ENCODE measurements at regions not wholly inside any gene's neighbourhood (a gene's known extent, or its start where the extent isn't known, plus 50 kb on each side); places are given as distances from the start of the nearest gene placed in this dataset.

DNA sequence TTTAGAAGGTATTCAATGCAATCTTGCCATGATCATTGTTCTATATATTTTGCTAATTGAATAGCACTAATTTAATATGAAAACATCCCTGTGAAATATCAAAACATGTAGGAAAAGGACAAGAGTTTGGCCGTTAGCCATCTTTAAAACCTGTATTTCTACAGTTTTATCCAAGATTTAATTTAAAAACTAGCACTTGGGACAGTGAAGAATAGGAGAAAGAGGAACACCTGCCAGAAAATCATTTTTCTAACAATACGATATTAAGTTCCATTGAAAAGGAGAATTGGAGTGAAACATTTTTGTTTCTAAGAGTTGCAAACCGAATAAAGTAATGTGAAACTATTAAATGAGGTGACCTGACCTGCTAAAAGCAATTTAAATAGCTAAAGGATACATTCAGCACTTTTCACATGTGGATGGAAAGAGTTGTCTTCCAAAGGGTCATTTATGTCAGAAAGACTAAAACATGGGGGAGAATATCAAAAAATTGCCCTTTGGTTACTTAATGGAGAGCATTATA lies 1673.6 kb upstream of the MIR17HG start:
- TF ChIP-seq YY1 (IDR thresholded peaks at IDR 0.05; ENCODE audit: insufficient read depth, insufficient read length) (no peak), ZNF274 (IDR thresholded peaks at IDR 0.05; ENCODE audit: low read depth, low read length) (no peak), SUZ12 (IDR thresholded peaks at IDR 0.05; ENCODE audit: extremely low read depth, insufficient read depth, insufficient read length) (no peak)
